Activated CD8-positive, alpha-beta memory T cell treated with anti-CD3 and anti-CD28 coated beads, Interleukin-2, amount 10 ng/mL, durations not matched to agents 7 days and 5 days (primary cell): ENCODE measurements at regions not wholly inside any gene's neighbourhood (a gene's known extent, or its start where the extent isn't known, plus 50 kb on each side); places are given as distances from the start of the nearest gene placed in this dataset.

Experiments used
- ATAC-seq: fragments of 150-1000 bp; cut with Tn5 transposase; one replicate; pipeline ENCODE4 v1.10.0; 2021; ENCODE audit warnings: moderate library complexity
- CTCF ChIA-PET: fragments of 350-600 bp; sonication (Branson Sonifier 250); formaldehyde crosslinking; loops from one replicate; lab custom pipeline; 2021; ENCODE audit warnings: antibody characterized with exemption; lab: Charles Lee
- DNase-seq: peaks from one replicate; pipeline ENCODE4 v3.0.0-alpha.2; 2020
- H3K27ac Mint-ChIP-seq: one replicate; pipeline ENCODE4 v1.8.0; 2021; ENCODE audit warnings: mild to moderate bottlenecking, mixed read lengths
- H3K27me3 Mint-ChIP-seq: one replicate; pipeline ENCODE4 v1.8.0; 2021; ENCODE audit warnings: mixed read lengths
- H3K36me3 Mint-ChIP-seq: one replicate; pipeline ENCODE4 v1.8.0; 2021; ENCODE audit warnings: mild to moderate bottlenecking, mixed read lengths
- H3K4me1 Mint-ChIP-seq: one replicate; pipeline ENCODE4 v1.8.0; 2021; ENCODE audit warnings: mixed read lengths
- H3K4me3 Mint-ChIP-seq: one replicate; pipeline ENCODE4 v1.8.0; 2021; ENCODE audit warnings: mild to moderate bottlenecking, moderate library complexity, mixed read lengths
- H3K9me3 Mint-ChIP-seq: one replicate; pipeline ENCODE4 v1.8.0; 2022; ENCODE audit warnings: low read depth, mixed read lengths

DNA sequence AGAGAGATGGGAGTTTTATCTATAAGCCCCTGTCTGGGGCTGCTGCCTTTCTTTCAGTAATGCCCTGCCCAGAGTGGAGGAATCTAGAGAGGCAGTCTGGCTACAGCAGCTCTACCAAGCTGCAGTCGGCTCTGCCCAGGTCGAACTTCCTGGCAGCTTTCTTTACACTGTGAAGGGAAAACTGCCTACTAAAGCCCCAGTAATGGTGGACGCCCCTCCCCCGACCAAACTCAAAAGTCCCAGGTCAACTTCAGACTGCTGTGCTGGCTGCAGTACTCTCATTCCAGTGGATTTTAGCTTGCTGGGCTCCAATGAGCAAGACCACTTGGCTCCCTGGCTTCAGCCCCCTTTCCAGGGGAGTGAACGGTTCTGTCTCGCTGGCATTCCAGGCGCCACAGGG lies 65.9 kb upstream of the RARB start:
- Mint-ChIP-seq H3K4me1 (no peaks in the 10 kb centered on the region), H3K27me3 (no peaks in the 10 kb centered on the region), H3K27ac (no peak overlapping the region), H3K9me3 (peaks cover 9% of the 10 kb centered on the region), H3K4me3 (no peak overlapping the region), H3K36me3 (no peaks in the 10 kb centered on the region)
- CTCF ChIA-PET = no interaction called here
- ATAC-seq (no peak), DNase-seq (no peak)

DNA sequence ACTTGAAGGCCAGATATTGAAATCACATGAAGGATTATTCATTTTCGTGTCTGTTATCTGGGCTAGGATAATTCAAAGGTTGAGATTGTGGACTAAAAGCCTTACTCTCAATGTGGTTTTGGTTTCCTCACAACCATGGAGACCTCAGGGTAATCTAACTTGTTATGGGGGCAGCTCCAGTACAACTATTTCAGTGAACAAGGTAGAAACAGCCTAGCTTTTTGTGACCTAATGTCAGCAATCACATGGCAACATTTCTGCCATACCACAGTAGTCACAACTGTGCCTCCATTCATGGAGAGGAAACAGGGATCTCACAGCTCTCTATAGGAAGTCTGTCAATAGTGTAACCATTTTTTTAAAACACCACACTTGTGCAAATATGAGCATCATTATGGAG lies 62.4 kb upstream of the RARB start:
- Mint-ChIP-seq H3K9me3 (peaks cover 9% of the 10 kb centered on the region), H3K4me3 (no peak overlapping the region), H3K27ac (no peak overlapping the region), H3K36me3 (no peaks in the 10 kb centered on the region), H3K27me3 (no peaks in the 10 kb centered on the region), H3K4me1 (no peaks in the 10 kb centered on the region)
- no peak for DNase-seq
- no peak for ATAC-seq
- CTCF ChIA-PET = no interaction called here

DNA sequence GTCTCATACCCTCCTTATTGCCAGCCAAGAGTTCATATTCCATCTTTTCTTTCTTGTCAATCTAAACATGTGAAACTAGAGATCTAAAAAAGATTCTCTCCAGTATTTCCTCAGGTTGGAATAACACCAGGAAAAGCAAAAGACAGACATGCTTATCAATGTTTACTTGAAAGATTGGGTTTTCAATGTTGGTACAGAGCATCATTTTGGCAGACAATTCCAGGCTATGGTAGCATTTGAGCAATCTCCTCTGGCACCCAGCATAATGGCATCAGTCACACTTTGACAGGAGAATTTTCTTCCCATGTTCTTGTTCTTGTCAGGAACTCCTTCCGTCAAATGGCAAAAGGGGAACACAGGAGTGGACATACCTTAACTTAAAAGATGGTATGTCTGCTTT lies 61.0 kb upstream of the RARB start:
- CTCF ChIA-PET = no interaction called here
- no peaks in the 10 kb centered on the region for H3K4me1 Mint-ChIP-seq
- ATAC-seq = no peak
- no peak for DNase-seq
- H3K4me3 Mint-ChIP-seq = no peak overlapping the region
- peaks cover 9% of the 10 kb centered on the region for H3K9me3 Mint-ChIP-seq
- no peak overlapping the region for H3K27ac Mint-ChIP-seq
- no peaks in the 10 kb centered on the region for H3K27me3 Mint-ChIP-seq
- H3K36me3 Mint-ChIP-seq = no peaks in the 10 kb centered on the region

DNA sequence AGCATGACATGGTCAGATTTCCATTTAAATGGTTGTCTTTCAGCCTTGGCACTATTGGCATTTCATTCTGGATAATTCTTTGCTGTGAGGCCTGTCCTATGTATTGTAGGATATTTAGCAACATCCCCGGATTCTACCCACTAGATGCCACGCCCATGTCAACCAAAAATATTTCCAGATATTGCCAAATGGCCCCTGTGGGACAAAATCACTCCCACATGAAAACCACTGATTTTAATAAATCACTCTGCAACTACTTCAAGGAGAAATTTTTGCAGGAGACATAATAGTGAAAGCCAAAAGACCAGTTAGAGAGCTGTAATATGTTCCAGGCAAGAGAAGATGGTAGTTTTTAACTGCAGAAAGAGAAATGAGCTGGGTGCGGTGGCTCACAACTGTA lies 55.9 kb upstream of the RARB start:
- no peak for ATAC-seq
- Mint-ChIP-seq H3K36me3 (no peaks in the 10 kb centered on the region), H3K9me3 (no peaks in the 10 kb centered on the region), H3K27ac (no peak overlapping the region), H3K4me1 (no peaks in the 10 kb centered on the region), H3K27me3 (no peaks in the 10 kb centered on the region), H3K4me3 (no peak overlapping the region)
- DNase-seq = no peak
- CTCF ChIA-PET = no interaction called here

DNA sequence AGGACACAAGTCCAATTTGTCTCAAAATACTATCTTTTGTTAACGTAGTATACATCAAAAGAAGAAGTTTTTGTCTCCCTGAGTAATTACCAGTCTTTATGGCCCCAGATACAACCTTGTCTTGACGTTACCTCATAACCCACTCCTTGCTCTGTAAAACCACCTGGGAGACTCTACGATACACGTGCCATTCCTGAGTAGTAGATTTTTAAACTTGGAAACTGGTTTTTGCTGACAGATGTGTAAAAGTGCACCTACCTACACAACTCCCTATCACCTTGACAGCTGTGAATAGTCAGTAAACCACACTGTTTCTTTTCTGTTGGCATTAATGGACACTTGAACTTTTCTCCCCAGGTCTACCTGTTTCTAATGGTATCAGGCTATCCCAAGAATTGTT lies 51.7 kb upstream of the RARB start:
- no peak for DNase-seq
- Mint-ChIP-seq H3K4me3 (no peak overlapping the region), H3K4me1 (no peaks in the 10 kb centered on the region), H3K9me3 (no peaks in the 10 kb centered on the region), H3K36me3 (no peaks in the 10 kb centered on the region), H3K27me3 (no peaks in the 10 kb centered on the region), H3K27ac (no peak overlapping the region)
- ATAC-seq = no peak
- CTCF ChIA-PET = no interaction called here

DNA sequence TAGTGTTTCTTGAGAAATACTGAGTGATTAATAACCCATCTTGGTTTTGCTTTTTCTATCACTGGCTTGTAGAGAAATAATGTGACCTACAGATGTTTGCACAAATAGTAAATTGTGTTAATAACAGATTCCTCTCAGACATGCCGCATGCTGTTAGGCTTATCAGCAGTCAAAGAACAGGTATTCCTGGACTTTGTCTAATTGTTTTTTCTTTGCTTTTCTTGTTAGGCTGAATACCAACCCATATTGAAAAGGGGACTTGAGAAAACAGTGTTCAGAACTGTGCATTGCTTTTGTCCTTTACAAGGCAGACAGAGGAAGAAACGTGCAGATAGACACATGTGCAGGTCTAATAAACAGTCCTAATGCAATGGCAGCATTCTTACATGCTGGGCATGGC lies 51.0 kb upstream of the RARB start:
- no peak overlapping the region for H3K27ac Mint-ChIP-seq
- H3K36me3 Mint-ChIP-seq = no peaks in the 10 kb centered on the region
- H3K27me3 Mint-ChIP-seq = no peaks in the 10 kb centered on the region
- no peaks in the 10 kb centered on the region for H3K9me3 Mint-ChIP-seq
- H3K4me3 Mint-ChIP-seq = no peak overlapping the region
- no peak for ATAC-seq
- no peaks in the 10 kb centered on the region for H3K4me1 Mint-ChIP-seq
- DNase-seq = no peak
- CTCF ChIA-PET = no interaction called here
